GM12878 (cell line): ENCODE measurements at regions not wholly inside any gene's neighbourhood (a gene's known extent, or its start where the extent isn't known, plus 50 kb on each side); places are given as distances from the start of the nearest gene placed in this dataset.

Experiments used
- ATAC-seq: fragments of 200-7000 bp; cut with Tn5 transposase; 3 replicates; pipeline ENCODE4 v1.9.1; 2020; ENCODE audit warnings: mild to moderate bottlenecking, moderate library complexity
- BruUV-seq: library from RNA; stranded (reverse); fragments of 400-500 nt; replicated peaks from 2 replicates; lab custom pipeline; 2021; lab: Mats Ljungman, UMichigan
- CTCF ChIA-PET: fragments of 300-600 bp; sonication (Branson Sonifier 250); formaldehyde crosslinking; extraction: SDS; loops from one replicate; lab custom pipeline; 2021; ENCODE audit warnings: inconsistent platforms; lab: Yijun Ruan, JAX
- POLR2A ChIA-PET: fragments of 350-600 bp; formaldehyde crosslinking; extraction: SDS; loops from one replicate; lab custom pipeline; 2021; ENCODE audit warnings: inconsistent platforms; lab: Charles Lee
- RAD21 ChIA-PET: fragments of 300-600 bp; sonication (Branson Sonifier 250); formaldehyde crosslinking; loops from one replicate; lab custom pipeline; 2023; ENCODE audit warnings: antibody characterized with exemption; ENCODE audit not compliant: unreplicated experiment; lab: Charles Lee
- SMC1A ChIA-PET: fragments of 300-600 bp; sonication (Branson Sonifier 250); formaldehyde crosslinking; loops from one replicate; lab custom pipeline; 2023; ENCODE audit not compliant: unreplicated experiment, uncharacterized antibody; lab: Charles Lee
- DNase-seq: peaks from one replicate; pipeline ENCODE4 v3.0.0-alpha.2; 2011; ENCODE audit warnings: low read depth, low spot score
- FAIRE-seq: peaks from 3 replicates; lab custom pipeline; 2011; peaks lifted over from hg19 to GRCh38; lab: Jason Lieb, UNC
- H2AFZ ChIP-seq: 2 replicates; pipeline ENCODE4 v1.6.0; 2011; ENCODE audit warnings: low read depth, low read length, control low read depth; ENCODE audit not compliant: control insufficient read depth
- H3K27ac ChIP-seq: 2 replicates; pipeline ENCODE4 v1.5.1; 2011; ENCODE audit warnings: control low read depth; ENCODE audit not compliant: control insufficient read depth, insufficient read depth
- H3K27me3 ChIP-seq, 2 experiments: replicated peaks in 1 of 2; 2 replicates each; pipeline versions ENCODE4 v1.6.0 to v1.6.1; 2011; ENCODE audit warnings: low read length in 1 of 2; ENCODE audit not compliant: control insufficient read depth in 2 of 2, insufficient read depth in 2 of 2
- H3K36me3 ChIP-seq, 2 experiments: 2 replicates each; pipeline ENCODE4 v1.5.1; 2011; ENCODE audit warnings: low read length in 1 of 2; ENCODE audit not compliant: control insufficient read depth in 2 of 2, insufficient read depth in 2 of 2
- H3K4me1 ChIP-seq: 2 replicates; pipeline ENCODE4 v1.6.1; 2011; ENCODE audit warnings: mild to moderate bottlenecking, low read length, moderate library complexity, mixed read lengths; ENCODE audit not compliant: control insufficient read depth, insufficient read depth
- H3K4me2 ChIP-seq: 2 replicates; pipeline ENCODE4 v1.6.0; 2011; ENCODE audit warnings: control low read depth; ENCODE audit not compliant: control insufficient read depth, insufficient read depth
- H3K4me3 ChIP-seq: fragments of 200-600 bp; sonication (generic); 2 replicates; pipeline ENCODE4 v1.5.1; 2016
- H3K79me2 ChIP-seq: 2 replicates; pipeline ENCODE4 v1.6.0; 2011; ENCODE audit warnings: low read length; ENCODE audit not compliant: control insufficient read depth, insufficient read depth
- H3K9ac ChIP-seq: 2 replicates; pipeline ENCODE4 v1.8.0; 2011; ENCODE audit warnings: low read length, control low read depth, mixed read lengths; ENCODE audit not compliant: control insufficient read depth, insufficient read depth
- H3K9me3 ChIP-seq: replicated peaks from 3 replicates; pipeline ENCODE4 v1.5.1; 2011; ENCODE audit warnings: mild to moderate bottlenecking, low read length; ENCODE audit not compliant: control insufficient read depth, insufficient read depth
- H4K20me1 ChIP-seq: 2 replicates; pipeline ENCODE4 v1.6.0; 2011; ENCODE audit not compliant: control insufficient read depth, insufficient read depth
- E4F1 ChIP-seq: fragments of 450-650 bp; IDR thresholded peaks from 2 replicates; pipeline ENCODE4 v1.6.1; 2018; ENCODE audit warnings: borderline replicate concordance, mild to moderate bottlenecking; ENCODE audit not compliant: partially characterized antibody
- FOXM1 ChIP-seq: IDR thresholded peaks from 2 replicates; pipeline ENCODE4 v1.6.1; 2012; ENCODE audit warnings: low read depth, mild to moderate bottlenecking, inconsistent platforms, low read length, moderate library complexity
- HDAC2 ChIP-seq: fragments of 200-600 bp; sonication (generic); IDR thresholded peaks from 2 replicates; pipeline ENCODE4 v1.6.1; 2017
- HSF1 ChIP-seq: fragments of 150-350 bp; IDR thresholded peaks from 2 replicates; pipeline ENCODE4 v1.6.1; 2014; ENCODE audit warnings: mild to moderate bottlenecking, low read depth, low read length
- JUND ChIP-seq: IDR thresholded peaks from 2 replicates; pipeline ENCODE4 v1.6.1; 2012; ENCODE audit warnings: low read depth, mild to moderate bottlenecking, low read length, improper control_type of control experiment, moderate library complexity
- MAX ChIP-seq: IDR thresholded peaks from 2 replicates; pipeline ENCODE4 v1.6.1; 2012; ENCODE audit warnings: low read depth, low read length, improper control_type of control experiment
- TCF12 ChIP-seq: IDR thresholded peaks from 2 replicates; pipeline ENCODE4 v1.6.1; 2011; ENCODE audit warnings: low read depth, mild to moderate bottlenecking, low read length
- ZNF622 ChIP-seq: fragments of 450-650 bp; IDR thresholded peaks from 2 replicates; pipeline ENCODE4 v1.6.1; 2017; ENCODE audit warnings: mild to moderate bottlenecking, inconsistent platforms
- WGBS: methylation state at CpG from one replicate; pipeline ENCODE4 v1.1.6; 2016; ENCODE audit warnings: low lambda C conversion rate; ENCODE audit not compliant: insufficient replicate concordance, insufficient coverage; ENCODE audit errors: missing lambda C conversion rate; 5-methylcytosine and 5-hydroxymethylcytosine counted together
- in situ Hi-C: fragments of 300-500 bp; cut with MboI; formaldehyde crosslinking; loops from 9 replicates; pipeline ENCODE4 v1.14.3; 2018; ENCODE audit warnings: mixed read lengths
- intact Hi-C: fragments of 100-400 bp; cut with micrococcal nuclease; formaldehyde crosslinking; loops from one replicate; pipeline ENCODE4 v1.14.2; 2022; ENCODE audit not compliant: unreplicated experiment
- TF ChIP-seq, protein P1 (sequence below): fragments of 150-350 bp; IDR thresholded peaks from 2 replicates; pipeline ENCODE4 v1.6.1; 2016; ENCODE audit warnings: low read depth, low read length
- TF ChIP-seq, protein P2 (sequence below): fragments of 450-650 bp; IDR thresholded peaks from 2 replicates; pipeline ENCODE4 v1.6.1; 2017; ENCODE audit warnings: mild to moderate bottlenecking

GRCh38 chr19:23547816-23548430 lies 139.1 kb downstream of the ZNF675 start:
- DNase-seq (no peak), FAIRE-seq (no peak), ATAC-seq (no peak)
- Histone ChIP-seq H3K4me2 (no peak overlapping the region), H2AFZ (no peak overlapping the region), H3K79me2 (no peaks in the 10 kb centered on the region), H4K20me1 (no peaks in the 10 kb centered on the region), H3K36me3 (no peaks in the 10 kb centered on the region)
- ChIA-PET POLR2A (no interaction called here), SMC1A (no interaction called here)
- intact Hi-C loops = no loop called here
- no peak for TF ChIP-seq HDAC2
- TF ChIP-seq HSF1 = no peak
- TF ChIP-seq, protein P1, sequence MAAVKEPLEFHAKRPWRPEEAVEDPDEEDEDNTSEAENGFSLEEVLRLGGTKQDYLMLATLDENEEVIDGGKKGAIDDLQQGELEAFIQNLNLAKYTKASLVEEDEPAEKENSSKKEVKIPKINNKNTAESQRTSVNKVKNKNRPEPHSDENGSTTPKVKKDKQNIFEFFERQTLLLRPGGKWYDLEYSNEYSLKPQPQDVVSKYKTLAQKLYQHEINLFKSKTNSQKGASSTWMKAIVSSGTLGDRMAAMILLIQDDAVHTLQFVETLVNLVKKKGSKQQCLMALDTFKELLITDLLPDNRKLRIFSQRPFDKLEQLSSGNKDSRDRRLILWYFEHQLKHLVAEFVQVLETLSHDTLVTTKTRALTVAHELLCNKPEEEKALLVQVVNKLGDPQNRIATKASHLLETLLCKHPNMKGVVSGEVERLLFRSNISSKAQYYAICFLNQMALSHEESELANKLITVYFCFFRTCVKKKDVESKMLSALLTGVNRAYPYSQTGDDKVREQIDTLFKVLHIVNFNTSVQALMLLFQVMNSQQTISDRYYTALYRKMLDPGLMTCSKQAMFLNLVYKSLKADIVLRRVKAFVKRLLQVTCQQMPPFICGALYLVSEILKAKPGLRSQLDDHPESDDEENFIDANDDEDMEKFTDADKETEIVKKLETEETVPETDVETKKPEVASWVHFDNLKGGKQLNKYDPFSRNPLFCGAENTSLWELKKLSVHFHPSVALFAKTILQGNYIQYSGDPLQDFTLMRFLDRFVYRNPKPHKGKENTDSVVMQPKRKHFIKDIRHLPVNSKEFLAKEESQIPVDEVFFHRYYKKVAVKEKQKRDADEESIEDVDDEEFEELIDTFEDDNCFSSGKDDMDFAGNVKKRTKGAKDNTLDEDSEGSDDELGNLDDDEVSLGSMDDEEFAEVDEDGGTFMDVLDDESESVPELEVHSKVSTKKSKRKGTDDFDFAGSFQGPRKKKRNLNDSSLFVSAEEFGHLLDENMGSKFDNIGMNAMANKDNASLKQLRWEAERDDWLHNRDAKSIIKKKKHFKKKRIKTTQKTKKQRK = no peak
- no peak for TF ChIP-seq TCF12
- TF ChIP-seq JUND = no peak
- TF ChIP-seq, protein P2, sequence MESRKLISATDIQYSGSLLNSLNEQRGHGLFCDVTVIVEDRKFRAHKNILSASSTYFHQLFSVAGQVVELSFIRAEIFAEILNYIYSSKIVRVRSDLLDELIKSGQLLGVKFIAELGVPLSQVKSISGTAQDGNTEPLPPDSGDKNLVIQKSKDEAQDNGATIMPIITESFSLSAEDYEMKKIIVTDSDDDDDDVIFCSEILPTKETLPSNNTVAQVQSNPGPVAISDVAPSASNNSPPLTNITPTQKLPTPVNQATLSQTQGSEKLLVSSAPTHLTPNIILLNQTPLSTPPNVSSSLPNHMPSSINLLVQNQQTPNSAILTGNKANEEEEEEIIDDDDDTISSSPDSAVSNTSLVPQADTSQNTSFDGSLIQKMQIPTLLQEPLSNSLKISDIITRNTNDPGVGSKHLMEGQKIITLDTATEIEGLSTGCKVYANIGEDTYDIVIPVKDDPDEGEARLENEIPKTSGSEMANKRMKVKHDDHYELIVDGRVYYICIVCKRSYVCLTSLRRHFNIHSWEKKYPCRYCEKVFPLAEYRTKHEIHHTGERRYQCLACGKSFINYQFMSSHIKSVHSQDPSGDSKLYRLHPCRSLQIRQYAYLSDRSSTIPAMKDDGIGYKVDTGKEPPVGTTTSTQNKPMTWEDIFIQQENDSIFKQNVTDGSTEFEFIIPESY = no peak
- no peak for TF ChIP-seq E4F1
- TF ChIP-seq ZNF622 = no peak
- TF ChIP-seq MAX = no peak
- TF ChIP-seq FOXM1 = no peak
- TF ChIP-seq, all 136 proteins: peak for 0
- BruUV-seq = no TSS peak
- 42% methylated on average over 11 of the region's 11 CpGs for WGBS
- ChIA-PET CTCF (no interaction called here), RAD21 (no interaction called here)
- no peak overlapping the region for H3K27ac ChIP-seq
- no peaks in the 10 kb centered on the region; the same call in 2 of the 3 replicates for H3K9me3 ChIP-seq
- in situ Hi-C loops = no loop called here
- H3K4me3 ChIP-seq = no peak overlapping the region
- H3K9ac ChIP-seq = no peak overlapping the region
- no peaks in the 10 kb centered on the region for H3K4me1 ChIP-seq
- no peaks in the 10 kb centered on the region for H3K27me3 ChIP-seq
